Gastrocnemius medialis (tissue), 4 donors: ENCODE measurements at regions not wholly inside any gene's neighbourhood (a gene's known extent, or its start where the extent isn't known, plus 50 kb on each side); places are given as distances from the start of the nearest gene placed in this dataset.

Experiments
- ATAC-seq, 2 donors: fragments of 150-250 bp; one replicate each; pipeline ENCODE4 v1.9.1; 2016
- DNase-seq, 2 donors: peaks; one replicate each; pipeline ENCODE4 v3.0.0-alpha.2; 2019
- H3K27ac ChIP-seq, 4 donors: fragments of 200-600 bp; sonication (generic); 1 replicate in 1 of 4; 2 replicates in 3 of 4; pipeline ENCODE4 v1.5.1; 2016 to 2018; ENCODE audit warnings: mild to moderate bottlenecking in 2 of 4, moderate library complexity in 1 of 4
- H3K27me3 ChIP-seq, 3 donors: fragments of 200-600 bp; sonication (generic) in 2 of 3; 1 replicate in 1 of 3; 2 replicates in 2 of 3; pipeline versions ENCODE4 v1.5.1 to v1.6.0; 2016 to 2019; ENCODE audit warnings: mild to moderate bottlenecking in 1 of 3, moderate library complexity in 1 of 3
- H3K36me3 ChIP-seq, 2 donors: fragments of 200-600 bp; sonication (generic) in 1 of 2; one replicate each; pipeline ENCODE4 v1.5.1; 2017 to 2018
- H3K4me1 ChIP-seq, 2 donors: fragments of 200-600 bp; sonication (generic) in 1 of 2; one replicate each; pipeline ENCODE4 v1.5.1; 2016 to 2017; ENCODE audit warnings: mild to moderate bottlenecking in 2 of 2
- H3K4me3 ChIP-seq, 4 donors: fragments of 200-600 bp; sonication (generic) in 3 of 4; 1 replicate in 1 of 4; 2 replicates in 3 of 4; pipeline ENCODE4 v1.5.1; 2016 to 2019; ENCODE audit warnings: mild to moderate bottlenecking in 2 of 4
- H3K9me3 ChIP-seq, 3 donors: fragments of 200-600 bp; sonication (generic) in 2 of 3; 1 replicate in 1 of 3; 2 replicates in 2 of 3; pipeline ENCODE4 v1.5.1; 2016 to 2019
- POLR2A ChIP-seq, 2 donors: fragments of 450-650 bp; IDR thresholded peaks; one replicate each; pipeline ENCODE4 v1.6.1; 2017; ENCODE audit warnings: antibody characterized with exemption in 2 of 2, mild to moderate bottlenecking in 2 of 2, moderate library complexity in 2 of 2
- in situ Hi-C, 4 donors: fragments of 200-750 bp; cut with MboI; loops; one replicate each; pipeline versions ENCODE4 v1.15.0 to v1.8.0; 2017; ENCODE audit warnings: low sequenced_read_pairs in 4 of 4
- intact Hi-C: fragments of 100-400 bp; cut with DNase I; formaldehyde crosslinking; loops from one replicate; pipeline ENCODE4 v1.15.1; 2023; ENCODE audit warnings: low total_unique reads
- TF ChIP-seq, protein P1 (sequence below), 5 experiments: fragments of 450-650 bp in 3 of 5; fragments of 200-600 bp in 2 of 5; sonication (generic) in 2 of 5; IDR thresholded peaks in 4 of 5; conservative IDR thresholded peaks in 1 of 5; 1 replicate in 4 of 5; 2 replicates in 1 of 5; pipeline ENCODE4 v1.5.1; 2016 to 2019; ENCODE audit warnings: antibody characterized with exemption in 5 of 5, mild to moderate bottlenecking in 3 of 5, moderate library complexity in 3 of 5

DNA sequence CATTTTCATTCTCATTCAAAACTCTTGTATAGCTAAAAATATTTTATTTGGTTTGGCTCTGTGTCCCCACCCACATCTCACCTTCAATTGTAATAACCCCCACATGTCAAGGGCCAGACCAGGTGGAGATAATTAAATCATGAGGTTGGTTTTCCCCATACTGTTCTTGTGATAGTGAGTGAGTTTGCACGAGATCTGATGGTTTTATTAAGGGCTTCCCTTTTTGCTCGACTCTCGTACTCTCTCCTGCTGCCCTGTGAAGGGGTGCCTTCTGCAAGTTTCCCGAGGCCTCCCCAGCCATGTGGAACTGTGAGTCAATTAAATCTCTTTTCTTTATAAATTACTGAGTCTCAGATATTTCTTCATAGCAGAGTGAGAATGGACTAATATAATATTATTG, 768.0 kb downstream of the STIM2 start:
- DNase-seq, result no peak
- no peaks in the 10 kb centered on the region for H3K4me1 ChIP-seq
- H3K27me3 ChIP-seq, result no peaks in the 10 kb centered on the region
- H3K9me3 ChIP-seq, result no peaks in the 10 kb centered on the region
- H3K36me3 ChIP-seq, result no peaks in the 10 kb centered on the region
- in situ Hi-C loops, result no loop called here
- ATAC-seq, result no peak
- no peak overlapping the region for H3K4me3 ChIP-seq
- intact Hi-C loops, result no loop called here
- H3K27ac ChIP-seq, result no peak overlapping the region
- TF ChIP-seq, protein P1, sequence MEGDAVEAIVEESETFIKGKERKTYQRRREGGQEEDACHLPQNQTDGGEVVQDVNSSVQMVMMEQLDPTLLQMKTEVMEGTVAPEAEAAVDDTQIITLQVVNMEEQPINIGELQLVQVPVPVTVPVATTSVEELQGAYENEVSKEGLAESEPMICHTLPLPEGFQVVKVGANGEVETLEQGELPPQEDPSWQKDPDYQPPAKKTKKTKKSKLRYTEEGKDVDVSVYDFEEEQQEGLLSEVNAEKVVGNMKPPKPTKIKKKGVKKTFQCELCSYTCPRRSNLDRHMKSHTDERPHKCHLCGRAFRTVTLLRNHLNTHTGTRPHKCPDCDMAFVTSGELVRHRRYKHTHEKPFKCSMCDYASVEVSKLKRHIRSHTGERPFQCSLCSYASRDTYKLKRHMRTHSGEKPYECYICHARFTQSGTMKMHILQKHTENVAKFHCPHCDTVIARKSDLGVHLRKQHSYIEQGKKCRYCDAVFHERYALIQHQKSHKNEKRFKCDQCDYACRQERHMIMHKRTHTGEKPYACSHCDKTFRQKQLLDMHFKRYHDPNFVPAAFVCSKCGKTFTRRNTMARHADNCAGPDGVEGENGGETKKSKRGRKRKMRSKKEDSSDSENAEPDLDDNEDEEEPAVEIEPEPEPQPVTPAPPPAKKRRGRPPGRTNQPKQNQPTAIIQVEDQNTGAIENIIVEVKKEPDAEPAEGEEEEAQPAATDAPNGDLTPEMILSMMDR (IDR thresholded peaks at IDR 0.05 in 4 of 5, conservative IDR thresholded peaks at IDR 0.05 in 1 of 5), result no peak
- TF ChIP-seq POLR2A (IDR thresholded peaks at IDR 0.05), result no peak

DNA sequence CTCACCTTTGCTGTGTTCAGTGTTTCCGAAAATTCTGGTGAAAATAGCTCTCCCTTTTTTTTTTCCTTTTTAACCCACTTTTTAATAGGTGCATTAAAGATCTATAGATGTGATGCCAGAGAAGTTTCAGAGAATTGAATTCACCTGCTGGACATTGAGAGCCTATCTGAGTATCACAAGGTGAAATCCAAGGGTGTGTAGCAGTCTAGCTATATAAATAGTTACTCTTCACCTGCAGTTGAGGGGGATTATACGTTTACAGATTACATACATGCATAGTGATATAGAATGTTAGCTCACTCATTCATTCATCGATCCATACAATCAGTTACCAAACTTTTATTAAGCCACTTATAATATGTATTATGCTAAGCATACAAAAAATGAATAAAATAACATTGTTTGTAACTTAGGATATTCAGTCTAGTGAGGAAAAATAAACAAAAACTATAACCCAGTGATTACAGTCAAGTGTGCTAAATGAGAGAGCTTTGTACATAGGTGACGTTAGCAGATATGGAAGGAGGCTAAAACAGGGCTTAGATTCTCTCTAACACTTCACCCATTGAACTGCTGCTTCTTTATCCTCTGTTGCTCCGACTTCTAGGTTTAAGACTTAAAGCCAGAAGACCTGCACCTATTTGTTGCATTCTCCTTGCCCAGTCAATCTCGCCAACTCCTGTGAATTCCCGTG, 769.0 kb downstream of the STIM2 start:
- no peaks in the 10 kb centered on the region for H3K4me1 ChIP-seq
- in situ Hi-C loops, result no loop called here
- no peaks in the 10 kb centered on the region for H3K36me3 ChIP-seq
- H3K27me3 ChIP-seq, result no peaks in the 10 kb centered on the region
- ATAC-seq (no peak), DNase-seq (no peak)
- TF ChIP-seq, protein P1 (IDR thresholded peaks at IDR 0.05 in 4 of 5, conservative IDR thresholded peaks at IDR 0.05 in 1 of 5), result no peak
- TF ChIP-seq POLR2A (IDR thresholded peaks at IDR 0.05), result no peak
- H3K27ac ChIP-seq, result no peak overlapping the region
- H3K4me3 ChIP-seq, result no peak overlapping the region
- intact Hi-C loops, result no loop called here
- no peaks in the 10 kb centered on the region for H3K9me3 ChIP-seq

DNA sequence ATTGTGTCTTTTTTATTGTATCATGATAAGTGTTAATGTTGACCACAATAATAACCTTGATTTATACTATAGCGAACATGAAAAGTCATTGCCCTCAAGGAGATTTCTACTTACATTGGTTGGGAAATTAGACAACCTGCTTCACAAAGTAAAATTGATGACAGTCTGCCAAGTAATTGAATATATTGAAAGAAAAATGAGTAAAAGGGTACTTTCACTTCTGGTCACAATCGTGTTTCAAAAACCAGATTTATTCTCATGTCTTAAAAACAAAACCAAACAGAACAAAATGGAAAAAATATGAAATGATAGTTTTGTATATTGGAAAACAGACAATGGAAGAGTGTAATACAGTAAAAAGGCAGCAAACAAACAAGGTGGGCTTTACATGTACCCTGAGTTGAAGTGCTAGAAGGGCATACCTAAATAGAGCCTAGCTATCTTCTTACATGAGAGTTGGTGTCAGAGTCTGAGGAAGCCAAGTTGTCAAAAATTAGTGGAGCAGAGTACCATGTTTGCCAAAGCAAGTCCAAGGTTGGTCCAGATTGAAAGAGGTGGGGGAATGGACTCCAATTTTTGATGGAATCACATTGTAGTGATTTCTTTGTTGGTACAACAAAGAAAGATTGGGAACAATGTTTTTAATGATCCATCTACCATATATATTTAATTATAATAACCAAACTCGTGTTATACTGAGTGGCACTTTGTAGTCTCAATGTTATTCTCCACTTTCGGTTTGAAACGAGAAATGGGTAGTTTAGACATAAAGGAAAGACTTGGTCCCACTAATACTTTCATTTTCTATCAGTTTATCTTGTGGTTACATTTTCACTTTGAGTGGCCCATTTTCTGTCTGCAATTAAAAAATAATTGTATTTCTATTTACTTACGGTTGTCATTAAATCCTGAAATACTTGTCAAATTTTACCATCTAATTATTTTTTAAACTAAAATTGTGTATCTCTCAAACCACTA, 775.6 kb downstream of the STIM2 start:
- Histone ChIP-seq H3K27me3 (no peaks in the 10 kb centered on the region), H3K27ac (no peak overlapping the region), H3K9me3 (no peaks in the 10 kb centered on the region), H3K4me1 (no peaks in the 10 kb centered on the region), H3K4me3 (no peak overlapping the region), H3K36me3 (no peaks in the 10 kb centered on the region)
- no peak for ATAC-seq
- no peak for DNase-seq
- intact Hi-C loops (no loop called here), in situ Hi-C loops (no loop called here)
- TF ChIP-seq, protein P1 (IDR thresholded peaks at IDR 0.05 in 4 of 5, conservative IDR thresholded peaks at IDR 0.05 in 1 of 5), result no peak
- TF ChIP-seq POLR2A (IDR thresholded peaks at IDR 0.05), result no peak

DNA sequence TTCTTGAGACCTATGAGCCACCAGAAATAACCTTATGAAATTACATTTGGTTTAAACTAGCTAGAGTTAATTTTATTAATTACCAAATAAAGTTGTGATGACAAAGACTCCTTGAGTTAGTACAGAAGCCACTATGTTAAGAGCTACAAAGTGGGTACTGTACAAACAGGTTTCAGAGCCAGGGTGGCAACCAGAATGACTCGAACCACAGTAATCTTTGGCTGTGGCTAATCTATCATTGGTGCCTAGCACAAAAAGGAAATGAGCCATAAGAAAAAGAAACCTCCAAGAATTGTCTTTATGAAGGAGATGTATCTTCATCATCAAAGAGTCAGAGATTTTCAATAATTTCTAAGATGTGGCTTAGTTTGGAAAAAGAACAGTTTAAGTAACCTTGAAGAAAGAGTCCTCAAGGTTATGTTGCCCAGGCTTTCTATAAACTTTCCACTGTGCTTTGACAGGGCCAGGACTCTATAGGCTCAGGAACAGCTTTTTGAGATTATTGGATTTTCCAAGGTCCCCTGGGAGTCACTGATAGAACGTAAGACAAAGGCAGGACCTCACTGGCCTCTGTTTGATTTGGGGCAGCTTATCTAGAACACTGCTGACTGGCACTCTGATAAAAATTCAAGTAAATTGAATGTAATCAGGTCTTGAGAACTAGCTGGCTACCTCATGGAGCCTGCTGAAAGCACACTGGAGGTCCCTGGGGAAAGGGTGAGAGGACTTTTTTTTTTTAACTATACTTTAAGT, 777.7 kb downstream of the STIM2 start:
- Histone ChIP-seq H3K4me3 (no peak overlapping the region), H3K9me3 (no peaks in the 10 kb centered on the region), H3K36me3 (no peaks in the 10 kb centered on the region), H3K4me1 (no peaks in the 10 kb centered on the region), H3K27ac (no peak overlapping the region), H3K27me3 (no peaks in the 10 kb centered on the region)
- in situ Hi-C loops (no loop called here), intact Hi-C loops (no loop called here)
- ATAC-seq, result no peak
- TF ChIP-seq, protein P1 (IDR thresholded peaks at IDR 0.05 in 4 of 5, conservative IDR thresholded peaks at IDR 0.05 in 1 of 5), result no peak
- no peak for TF ChIP-seq POLR2A (IDR thresholded peaks at IDR 0.05)
- no peak for DNase-seq
